ENCODE measurements at regions not wholly inside any gene's neighbourhood (a gene's known extent, or its start where the extent isn't known, plus 50 kb on each side); places are given as distances from the start of the nearest gene placed in this dataset.

DNA sequence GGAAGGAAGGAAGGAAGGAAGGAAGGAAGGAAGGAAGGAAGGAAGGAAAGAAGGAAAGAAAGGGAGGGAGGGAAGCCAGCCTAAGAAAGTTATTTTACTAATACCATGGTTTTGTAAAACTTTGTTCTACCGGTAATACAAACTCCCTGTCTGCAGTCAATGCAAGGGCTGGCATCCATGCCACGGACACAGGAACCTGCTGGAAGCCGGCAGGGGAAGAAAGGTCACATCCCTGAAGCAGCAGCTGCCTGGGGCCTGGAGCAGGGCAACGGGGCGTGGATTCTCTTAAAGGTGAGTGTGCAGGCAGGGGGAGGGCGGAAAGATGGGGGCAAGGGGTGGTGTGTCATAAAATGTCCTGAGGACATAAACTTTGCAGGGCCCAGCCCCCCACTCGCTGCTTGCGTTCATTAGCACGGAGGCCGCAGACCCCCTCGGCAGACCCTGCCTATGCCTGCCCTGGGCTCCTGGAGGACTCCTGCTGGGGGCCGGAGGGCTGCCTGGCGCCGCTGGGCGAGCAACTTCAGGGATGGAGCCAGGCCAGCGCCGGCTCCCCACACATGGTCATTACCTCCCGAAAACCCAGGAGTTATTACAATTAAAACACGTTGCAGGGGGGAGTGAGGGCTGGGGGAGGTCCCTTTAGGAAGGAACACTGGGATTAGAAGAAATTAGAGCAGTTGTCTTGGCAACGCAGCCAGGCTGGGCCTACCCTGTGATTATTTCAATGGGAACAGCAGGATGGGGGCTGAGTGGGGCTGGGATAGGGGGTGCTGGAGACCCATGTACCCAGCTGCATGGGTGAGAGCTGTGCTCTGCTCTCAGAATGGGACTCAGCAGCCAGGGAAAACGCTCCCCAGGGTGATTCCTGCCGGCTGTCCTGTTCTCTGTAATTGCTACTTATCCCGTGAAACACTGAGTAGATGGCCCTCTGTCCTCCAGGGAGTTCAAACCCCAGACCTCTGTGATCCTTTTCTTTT, 257.9 kb downstream of the SOX9 start:
- DNase-seq (ENCODE audit: low spot score) = no peak
- intact Hi-C loops (cut with DNase I) = no loop called here

DNA sequence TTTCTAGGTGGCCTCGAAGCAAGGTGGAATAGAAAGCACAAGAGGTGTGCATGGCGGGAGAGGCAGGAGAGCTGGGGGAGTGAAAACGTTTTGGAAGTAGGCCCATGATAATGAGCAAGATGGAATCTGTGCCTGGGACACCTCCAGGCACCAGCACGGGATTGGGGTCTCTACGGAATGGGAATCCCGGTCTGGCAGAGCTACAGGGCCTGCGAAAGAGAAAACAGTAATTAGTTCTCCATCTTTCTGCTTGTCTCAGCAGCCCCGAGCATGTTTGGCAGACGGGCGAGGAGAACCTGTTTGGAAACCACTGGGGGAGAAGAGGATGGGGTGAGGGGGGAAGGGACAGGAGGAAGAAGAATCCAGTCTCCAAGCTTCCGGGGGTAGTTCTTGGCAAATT, 258.7 kb downstream of the SOX9 start:
- no peak for DNase-seq (ENCODE audit: low spot score)
- intact Hi-C loops (cut with DNase I) = no loop called here

DNA sequence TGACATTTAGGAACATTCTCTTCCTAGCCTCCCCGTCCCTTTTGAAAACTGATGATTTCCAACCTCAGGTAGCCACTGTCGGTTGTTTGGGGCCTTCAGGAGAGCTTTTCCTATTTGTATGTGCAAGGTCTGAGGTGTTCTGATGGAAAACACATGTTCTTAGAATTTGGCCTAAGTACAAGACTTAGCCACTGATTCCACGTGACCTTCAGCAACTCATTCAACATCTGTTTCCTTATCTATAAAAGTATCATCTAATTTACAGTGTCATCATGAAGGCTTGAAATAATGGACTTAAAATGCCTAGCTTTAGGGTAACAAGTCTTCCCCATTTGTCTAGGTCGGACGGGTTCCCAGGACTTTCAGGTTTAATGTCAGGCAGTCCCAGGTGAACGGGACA, 259.3 kb downstream of the SOX9 start:
- no peak for DNase-seq (ENCODE audit: low spot score)
- intact Hi-C loops (cut with DNase I) = no loop called here

DNA sequence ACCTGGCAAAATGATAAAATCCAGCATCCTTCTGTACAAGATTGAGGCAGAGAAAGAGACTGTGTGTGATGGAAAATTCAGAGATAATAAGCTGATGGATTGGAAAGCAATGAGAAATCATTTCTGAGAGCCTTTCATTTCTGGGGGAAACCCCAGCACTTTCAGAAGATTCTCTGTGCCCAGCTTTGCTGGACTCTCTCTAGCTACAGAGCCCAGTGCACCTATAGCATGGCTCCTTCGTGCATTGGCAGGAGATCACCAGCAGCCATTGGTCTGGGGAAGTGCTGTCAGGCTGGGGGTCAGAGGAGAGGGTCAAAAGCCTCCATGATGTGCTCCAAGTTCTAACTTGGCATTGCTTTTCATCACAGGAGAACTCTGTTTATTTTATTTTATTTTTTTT, 259.9 kb downstream of the SOX9 start:
- DNase-seq (ENCODE audit: low spot score) = no peak
- intact Hi-C loops (cut with DNase I) = no loop called here

DNA sequence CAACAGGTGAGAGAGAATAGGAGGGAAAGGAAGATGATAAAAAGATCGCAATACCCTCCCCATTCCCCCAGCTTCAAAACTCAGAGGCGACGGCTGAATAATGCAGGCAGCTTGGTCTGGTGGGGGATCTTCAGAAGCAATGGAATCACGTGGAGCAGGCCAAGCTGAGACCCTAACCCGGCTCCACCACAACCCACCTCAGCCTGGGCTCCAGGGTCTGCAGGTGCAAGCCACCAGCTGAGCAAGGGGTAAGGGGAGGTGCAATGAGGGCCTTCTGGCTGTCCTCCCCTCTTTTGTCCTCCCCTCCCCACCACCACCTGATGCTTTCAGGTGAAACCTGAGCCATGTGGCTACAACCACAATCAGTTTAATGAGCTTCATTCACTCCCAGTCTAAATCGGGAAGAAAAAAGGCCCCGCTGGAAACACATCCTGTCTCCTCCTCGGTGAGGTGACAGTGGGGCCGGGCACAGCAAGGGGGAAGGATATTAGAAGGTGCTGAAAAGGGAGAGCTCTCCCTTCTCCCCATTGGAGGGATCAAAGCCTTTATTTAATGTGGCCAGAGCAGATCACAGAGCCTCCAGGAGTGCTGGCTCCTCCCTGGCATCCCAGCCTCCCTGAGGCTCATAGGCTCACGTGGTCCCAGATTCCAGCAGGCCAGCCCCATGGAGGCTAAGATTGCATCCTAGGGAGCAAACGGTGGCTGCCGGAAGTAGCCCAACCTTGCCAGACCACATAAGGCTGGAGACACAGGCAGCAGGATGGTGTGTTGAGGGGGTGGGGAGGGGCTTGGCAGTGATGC, 261.0 kb downstream of the SOX9 start:
- intact Hi-C loops (cut with DNase I) = no loop called here
- DNase-seq (ENCODE audit: low spot score) = peak; percentile 66

DNA sequence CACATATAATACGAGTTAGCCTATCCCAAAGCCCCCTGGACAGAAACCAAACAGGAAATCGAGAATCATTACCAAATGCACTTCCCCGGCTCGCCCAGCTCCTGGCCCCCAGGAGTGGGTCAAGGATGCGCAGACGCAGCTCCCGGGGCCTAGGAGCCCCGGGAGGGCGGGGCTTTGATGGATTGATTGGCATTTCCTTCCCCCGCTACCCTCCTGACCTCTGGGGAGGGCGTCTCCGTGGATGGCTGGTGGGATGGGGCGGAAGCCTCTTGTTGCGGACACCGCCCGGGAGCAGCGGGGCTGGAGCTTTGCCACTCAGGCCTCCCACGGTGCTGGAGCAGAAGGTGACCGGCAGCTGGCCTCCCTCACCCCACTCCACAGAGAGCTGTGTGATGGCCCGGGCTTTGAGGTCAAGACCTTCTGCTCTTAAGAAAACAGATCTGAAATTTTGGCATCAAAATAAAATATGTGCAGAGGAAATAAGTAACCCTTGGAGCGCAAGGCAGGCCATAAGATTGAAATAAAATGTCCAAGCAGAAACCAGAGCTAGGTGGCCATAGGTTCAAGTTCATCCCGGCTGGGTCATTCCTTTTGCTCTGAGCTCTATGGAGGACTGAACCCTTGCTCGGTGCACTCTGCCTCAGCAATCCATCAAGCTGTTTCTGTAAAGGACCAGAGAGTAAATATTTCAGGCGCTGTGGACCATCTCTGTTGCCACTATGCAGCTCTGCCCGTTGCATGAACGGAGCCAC, 262.3 kb downstream of the SOX9 start:
- DNase-seq (ENCODE audit: low spot score) = peak; percentile 79
- intact Hi-C loops (cut with DNase I) = no loop called here

DNA sequence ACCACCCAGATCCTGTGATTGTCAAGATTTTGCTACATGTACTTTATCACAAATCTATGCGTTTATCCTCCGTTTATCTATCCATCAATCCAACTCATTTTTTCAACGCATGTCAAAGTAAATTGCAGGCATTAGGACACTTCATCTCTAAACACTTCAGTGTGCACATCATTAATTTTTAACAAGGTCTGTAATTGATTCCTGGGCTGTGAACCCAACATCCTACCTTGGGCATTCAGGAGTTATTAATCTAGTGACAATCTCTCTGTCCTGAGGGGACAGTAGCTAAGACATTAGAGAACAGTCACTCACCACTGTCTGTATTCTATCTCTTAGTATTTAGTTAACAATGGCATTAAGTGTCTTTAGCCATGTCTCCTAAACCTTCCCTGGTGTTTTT, 264.7 kb downstream of the SOX9 start:
- DNase-seq (ENCODE audit: low spot score) = no peak
- intact Hi-C loops (cut with DNase I) = loop anchor here in 1 of 2 donors (5.0 kb wide), 1 partner anchor 1523 kb away; no protein-coding TSS in a partner anchor

DNA sequence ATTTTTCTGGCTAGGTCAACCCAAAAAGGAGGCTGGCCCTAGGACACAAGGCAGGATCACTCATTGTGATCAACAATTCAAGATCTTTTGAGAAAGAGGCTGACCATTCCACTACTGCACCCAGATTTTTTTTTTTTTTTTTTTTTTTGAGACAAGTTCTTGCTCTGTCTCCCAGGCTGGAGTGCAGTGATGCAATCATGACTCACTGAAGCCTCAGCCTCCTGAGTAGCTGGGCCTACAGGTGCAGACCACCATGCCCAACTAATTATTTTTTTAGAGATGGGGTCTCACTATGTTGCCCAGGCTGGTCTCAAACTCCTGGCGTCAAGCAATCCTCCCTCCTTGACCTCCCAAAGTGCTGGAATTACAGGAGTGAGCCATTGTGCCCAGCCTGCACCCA, 265.4 kb downstream of the SOX9 start:
- peak; percentile 37 for DNase-seq (ENCODE audit: low spot score)
- intact Hi-C loops (cut with DNase I) = loop anchor here in 1 of 2 donors (5.0 kb wide), 1 partner anchor 1524 kb away; no protein-coding TSS in a partner anchor

DNA sequence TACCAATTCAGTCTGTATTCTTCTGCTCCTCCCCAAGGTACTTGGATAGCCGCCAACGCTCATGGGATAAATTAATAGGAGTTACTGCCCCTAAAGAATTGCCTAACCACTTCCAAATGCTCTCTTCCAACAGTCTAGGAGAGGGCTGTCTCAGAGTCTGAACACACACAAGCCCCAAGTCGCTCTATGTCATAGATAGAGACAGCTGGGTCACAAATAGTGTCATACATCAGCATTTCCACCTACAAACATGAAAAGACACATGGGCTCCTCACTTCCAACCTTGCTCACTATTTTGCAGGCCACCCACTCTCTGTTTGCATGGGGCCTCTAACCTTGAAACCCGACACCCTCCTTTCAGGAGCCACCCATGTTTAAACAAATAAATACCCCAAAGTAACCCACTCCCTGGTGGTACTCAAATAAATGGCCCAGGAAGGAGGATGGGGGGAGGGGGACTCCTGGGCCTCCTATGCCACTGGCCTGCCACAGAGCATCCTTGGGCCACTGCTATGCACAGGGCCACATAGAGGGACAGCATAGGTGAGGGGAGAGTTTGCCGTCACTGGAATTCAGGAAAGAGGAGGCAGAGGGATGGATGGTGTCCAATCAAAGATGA, 265.9 kb downstream of the SOX9 start:
- intact Hi-C loops (cut with DNase I) = loop anchor here in 1 of 2 donors (5.0 kb wide), 1 partner anchor 1524 kb away; no protein-coding TSS in a partner anchor

DNA sequence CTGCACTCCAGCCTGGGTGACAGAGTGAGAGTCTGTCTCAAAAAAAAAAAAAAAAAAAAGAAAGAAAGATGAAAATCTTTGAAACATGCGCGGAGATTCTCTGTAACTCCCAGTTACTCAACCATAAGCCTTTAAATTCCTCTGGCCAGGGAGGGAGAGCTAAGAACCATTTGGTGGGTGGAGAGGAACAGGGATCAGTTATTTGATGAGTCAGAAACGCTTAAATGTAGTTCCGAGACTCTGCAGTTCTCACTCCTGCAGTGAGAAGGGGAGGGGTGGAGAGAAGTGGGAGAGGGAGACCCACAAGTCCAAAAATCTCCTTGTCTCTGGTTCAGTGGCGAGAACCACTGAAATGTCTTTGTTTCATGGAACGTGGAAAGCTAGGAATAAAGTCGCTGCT, 266.7 kb downstream of the SOX9 start:
- intact Hi-C loops (cut with DNase I) = loop anchor here in 1 of 2 donors (5.0 kb wide), 1 partner anchor 1525 kb away; no protein-coding TSS in a partner anchor
- no peak for DNase-seq (ENCODE audit: low spot score)

More for the DNA sequence above, 265.9 kb downstream of the SOX9 start:
- DNase-seq (ENCODE audit: low spot score) = peak; percentile 7

DNA sequence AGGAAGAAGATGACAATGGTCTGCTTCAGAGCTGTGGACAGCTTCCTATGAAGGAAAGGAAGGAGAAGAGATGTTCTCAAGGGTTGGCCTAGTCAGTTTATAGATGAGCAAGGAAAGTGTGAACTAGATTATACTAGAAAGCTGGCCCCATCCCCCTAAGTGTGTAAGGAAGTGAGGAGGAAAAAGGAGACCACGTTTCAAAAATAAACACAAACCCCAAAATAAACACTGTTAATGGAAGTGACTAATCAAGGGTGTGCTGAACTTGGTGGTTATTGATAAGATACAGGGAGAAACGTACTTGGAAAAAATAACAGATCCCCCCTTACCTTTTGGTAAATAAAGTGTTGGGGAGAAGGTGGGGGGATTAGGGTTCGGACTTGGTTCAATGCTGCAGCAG, 267.1 kb downstream of the SOX9 start:
- intact Hi-C loops (cut with DNase I) = loop anchor here in 1 of 2 donors (5.0 kb wide), 1 partner anchor 1526 kb away; no protein-coding TSS in a partner anchor
- DNase-seq (ENCODE audit: low spot score) = no peak

DNA sequence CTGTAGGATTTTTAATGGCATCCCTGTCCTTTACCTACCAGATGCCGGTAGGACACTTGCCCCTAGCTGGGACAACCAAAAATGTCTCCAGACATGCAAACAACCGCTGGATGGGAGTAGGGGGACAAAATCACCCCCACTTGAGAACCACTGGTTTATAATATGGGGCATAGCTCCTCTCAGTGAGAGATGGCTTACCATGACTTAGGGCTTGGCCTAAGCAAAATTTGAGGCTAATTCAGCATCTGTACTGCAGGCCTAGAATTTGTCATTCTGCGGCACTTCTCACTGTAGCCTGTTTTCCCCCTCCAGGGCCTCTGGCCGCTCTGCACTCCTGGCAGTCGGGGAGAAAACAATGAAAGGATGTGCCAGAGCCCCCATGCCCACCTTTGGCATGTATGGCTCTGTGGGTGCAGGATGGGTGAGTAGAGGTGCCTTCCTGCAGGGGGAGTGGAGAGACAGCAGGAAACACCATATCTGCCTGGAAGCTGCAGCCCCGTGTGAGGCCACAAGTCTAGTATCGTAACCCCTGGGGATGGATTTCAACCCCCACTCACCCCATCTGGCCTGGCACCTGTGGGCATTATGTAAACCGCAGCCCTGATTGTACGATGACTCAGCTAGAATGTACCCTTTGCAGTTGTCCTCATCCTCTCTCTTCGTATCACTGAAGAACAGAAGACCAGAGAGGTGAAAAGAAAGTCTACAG, 268.1 kb downstream of the SOX9 start:
- DNase-seq (ENCODE audit: low spot score) = peak; percentile 14
- intact Hi-C loops (cut with DNase I) = loop anchor here in 1 of 2 donors (5.0 kb wide), 1 partner anchor 1527 kb away; no protein-coding TSS in a partner anchor

DNA sequence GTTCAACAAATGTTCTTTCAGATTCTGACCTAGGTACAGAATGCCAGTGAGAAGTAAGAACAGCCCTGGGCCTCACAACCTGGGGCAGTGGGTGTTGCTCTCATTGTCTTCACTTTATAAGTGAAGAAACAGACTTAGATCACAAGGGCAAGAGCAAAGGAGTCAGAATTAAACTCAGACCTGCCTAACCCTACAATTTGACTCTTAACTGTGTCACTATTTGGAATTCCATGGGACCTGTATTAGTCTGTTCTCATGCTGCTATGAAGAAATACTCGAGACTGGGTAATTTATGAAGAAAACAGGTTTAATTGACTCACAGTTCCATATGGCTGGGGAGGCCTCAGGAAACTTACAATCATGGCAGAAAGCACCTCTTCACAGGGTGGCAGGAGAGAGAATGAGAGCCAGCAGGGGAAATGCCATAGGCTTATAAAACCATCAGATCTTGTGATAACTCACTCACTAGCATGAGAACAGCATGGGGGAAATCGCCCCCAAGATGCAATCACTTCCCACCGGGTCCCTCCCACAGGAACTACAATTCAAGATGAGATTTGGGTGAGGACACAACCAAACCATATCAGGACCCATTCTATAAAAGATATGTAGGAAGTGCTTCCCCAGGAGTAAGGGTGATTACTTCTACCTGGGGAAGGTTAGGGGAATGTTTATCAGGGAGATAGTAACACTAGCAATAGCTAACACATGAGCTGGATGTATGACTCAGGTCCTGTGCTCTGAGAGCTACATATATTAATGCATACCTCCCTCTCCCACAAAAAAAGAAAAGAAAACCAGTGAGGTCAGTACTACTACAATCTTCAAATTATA, 270.1 kb downstream of the SOX9 start:
- peak; percentile 31 for DNase-seq (ENCODE audit: low spot score)
- intact Hi-C loops (cut with DNase I) = no loop called here

DNA sequence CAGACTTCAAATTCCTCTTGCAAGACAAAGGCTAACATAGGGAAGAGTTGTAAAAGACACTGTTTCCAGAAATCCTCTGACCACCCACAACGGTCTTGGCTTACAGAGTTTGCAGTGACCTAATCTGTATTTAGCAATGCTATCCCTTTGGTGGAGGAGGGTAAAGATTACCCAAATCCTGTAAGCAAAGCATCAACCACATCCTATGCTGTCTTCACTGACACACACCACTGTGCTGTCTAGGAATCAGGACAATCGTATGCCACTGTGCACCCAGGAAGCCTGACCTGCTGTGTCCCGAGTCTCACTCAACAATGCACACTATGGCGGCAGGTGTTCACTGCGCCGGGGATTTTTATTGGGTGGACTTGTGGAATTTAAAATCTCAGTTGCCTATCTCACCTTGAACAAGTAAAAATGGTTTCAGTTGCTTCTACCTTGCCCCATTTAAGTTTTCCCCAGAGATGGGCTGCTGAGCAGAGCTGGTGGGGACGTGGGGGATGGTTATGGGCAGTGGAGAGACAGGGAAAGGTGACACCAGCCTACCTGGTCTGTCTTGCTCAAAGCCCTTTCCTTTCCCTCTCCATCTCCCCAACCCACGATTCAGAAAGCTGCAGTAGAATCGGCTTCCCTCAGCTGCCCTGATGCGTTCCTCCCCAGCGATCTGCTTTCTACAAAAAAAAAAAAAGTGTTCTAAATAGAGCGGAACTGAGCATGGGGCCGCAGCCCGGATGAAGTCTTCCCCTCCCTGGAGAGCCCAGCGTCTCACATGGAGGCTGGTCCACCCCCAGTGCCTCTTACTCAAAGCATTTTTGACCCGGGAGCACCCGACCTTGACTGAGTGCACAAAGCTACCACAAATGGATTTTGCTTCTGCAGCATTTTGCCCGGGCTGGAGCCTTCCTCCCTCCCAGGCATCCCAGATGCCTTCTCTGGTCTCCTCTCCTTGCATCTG, 271.5 kb downstream of the SOX9 start:
- peak; percentile 58 for DNase-seq (ENCODE audit: low spot score)
- intact Hi-C loops (cut with DNase I) = no loop called here

DNA sequence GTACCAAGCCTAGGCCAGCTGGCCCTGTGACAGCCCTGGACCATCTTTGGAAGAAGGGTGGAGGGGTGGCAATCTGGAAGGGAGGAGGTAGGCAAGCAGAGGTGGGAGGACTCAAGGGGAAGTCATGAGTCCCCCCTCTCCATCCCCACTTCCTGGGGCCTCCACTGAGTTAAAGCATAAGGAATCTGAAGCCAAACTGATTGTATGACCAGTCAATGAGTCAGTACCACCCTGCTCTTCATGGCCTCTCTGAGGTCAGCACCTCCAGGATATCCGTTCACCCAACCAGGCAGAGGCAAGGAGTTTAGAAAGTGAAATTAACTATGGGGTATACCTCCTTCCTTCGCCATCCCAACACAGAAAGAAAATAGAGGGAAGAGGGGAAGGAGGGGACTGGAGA, 272.7 kb downstream of the SOX9 start:
- intact Hi-C loops (cut with DNase I) = no loop called here
- peak; percentile 51 for DNase-seq (ENCODE audit: low spot score)

DNA sequence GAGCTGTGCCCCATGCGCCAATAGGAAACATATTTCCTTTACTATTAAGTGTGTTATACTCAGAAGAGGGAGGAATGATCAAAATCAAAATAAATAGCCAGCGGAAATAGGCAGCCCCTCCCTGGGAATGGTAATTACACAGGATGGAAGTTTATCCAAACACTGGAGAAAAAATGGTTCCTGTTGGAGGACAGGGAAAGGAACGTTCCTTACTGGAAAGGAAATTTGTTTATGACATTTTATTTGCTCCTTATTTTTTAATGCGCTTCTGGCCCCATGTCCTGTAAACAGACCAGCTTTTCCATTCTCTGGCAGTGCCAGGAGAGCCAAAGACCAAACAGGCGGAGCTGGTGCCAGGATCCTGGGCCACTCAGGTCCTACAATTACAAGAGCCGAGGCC, 273.7 kb downstream of the SOX9 start:
- no peak for DNase-seq (ENCODE audit: low spot score)
- intact Hi-C loops (cut with DNase I) = no loop called here

Data from posterior vena cava (tissue), 2 donors.